Sigmoid colon (tissue), 6 donors: ENCODE measurements at regions not wholly inside any gene's neighbourhood (a gene's known extent, or its start where the extent isn't known, plus 50 kb on each side); places are given as distances from the start of the nearest gene placed in this dataset.

Experiments
- DNase-seq: peaks from one replicate; pipeline ENCODE4 v3.0.0-alpha.2; 2019
- H3K27ac ChIP-seq, 4 donors: fragments of 200-600 bp; sonication (generic); one replicate each; pipeline ENCODE4 v1.5.1; 2016 to 2019; ENCODE audit warnings: mild to moderate bottlenecking in 1 of 4
- H3K27me3 ChIP-seq, 3 donors: fragments of 200-600 bp; sonication (generic); one replicate each; pipeline ENCODE4 v1.5.1; 2019; ENCODE audit warnings: mild to moderate bottlenecking in 1 of 3
- H3K36me3 ChIP-seq, 4 donors: fragments of 200-600 bp; sonication (generic); one replicate each; pipeline ENCODE4 v1.5.1; 2016 to 2019
- H3K4me1 ChIP-seq, 4 donors: fragments of 200-600 bp; sonication (generic); one replicate each; pipeline ENCODE4 v1.5.1; 2017 to 2019
- H3K4me3 ChIP-seq, 4 donors: fragments of 200-600 bp; sonication (generic); one replicate each; pipeline ENCODE4 v1.5.1; 2017 to 2019; ENCODE audit warnings: mild to moderate bottlenecking in 2 of 4, moderate library complexity in 1 of 4
- H3K9me3 ChIP-seq, 4 donors: fragments of 200-600 bp in 3 of 4; sonication (generic) in 3 of 4; one replicate each; pipeline versions ENCODE4 v1.5.1 to v1.6.1; 2013 to 2019
- EP300 ChIP-seq, 4 donors: sonication (generic); formaldehyde crosslinking; IDR thresholded peaks; one replicate each; pipeline ENCODE4 v1.6.1; 2017; ENCODE audit warnings: antibody characterized with exemption in 4 of 4
- POLR2A ChIP-seq, 2 donors: fragments of 450-650 bp; IDR thresholded peaks; one replicate each; pipeline ENCODE4 v1.6.1; 2016; ENCODE audit warnings: antibody characterized with exemption in 2 of 2, mild to moderate bottlenecking in 2 of 2, moderate library complexity in 2 of 2
- POLR2AphosphoS5 ChIP-seq, 4 donors: sonication (generic); formaldehyde crosslinking; IDR thresholded peaks; one replicate each; pipeline ENCODE4 v1.6.1; 2017; ENCODE audit warnings: antibody characterized with exemption in 4 of 4
- WGBS, 2 donors: extraction: QIAGEN DNeasy Blood & Tissue Kit; methylation state at CpG; one replicate each; pipeline ENCODE4 v1.1.7; 2013; 5-methylcytosine and 5-hydroxymethylcytosine counted together
- intact Hi-C: fragments of 100-400 bp; cut with DNase I; formaldehyde crosslinking; loops from one replicate; pipeline ENCODE4 v1.15.1; 2023
- TF ChIP-seq, protein P1 (sequence below), 4 experiments: fragments of 450-650 bp in 3 of 4; fragments of 200-600 bp in 1 of 4; IDR thresholded peaks; one replicate each; pipeline ENCODE4 v1.5.1; 2016 to 2019; ENCODE audit warnings: antibody characterized with exemption in 4 of 4, mild to moderate bottlenecking in 3 of 4, moderate library complexity in 2 of 4
- donor health status: healthy with polysubstance abuse.
- donor health status: healthy.

DNA sequence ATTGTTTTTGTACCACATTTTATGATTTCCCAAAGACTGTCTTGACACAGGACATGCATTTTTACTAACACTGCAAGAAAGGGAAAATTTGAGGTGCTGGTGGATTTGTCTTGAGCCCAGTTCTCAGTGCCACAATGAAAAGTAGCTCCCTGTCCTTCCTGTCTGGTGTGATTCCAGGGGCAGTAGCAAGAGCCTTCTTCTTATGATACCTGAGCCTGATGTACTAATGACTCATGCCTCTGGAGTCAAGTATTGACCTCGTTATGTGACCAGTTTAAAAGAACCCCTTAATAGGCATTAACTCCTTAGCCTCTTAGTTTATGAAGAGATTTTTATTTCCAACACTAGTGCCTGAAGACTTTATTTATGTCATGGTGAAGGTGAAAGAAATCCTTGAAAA, 728.6 kb downstream of the SLC4A3 start:
- peaks cover 0 to 4% (median 0%) of the 10 kb centered on the region in 4 donors for H3K9me3 ChIP-seq
- intact Hi-C loops: no loop called here
- 35 to 55% methylated on average over 1 of the region's 1 CpG for WGBS, 2 donors
- no peak for DNase-seq
- H3K27me3 ChIP-seq: no peaks in the 10 kb centered on the region
- no peaks in the 10 kb centered on the region for H3K36me3 ChIP-seq
- no peak overlapping the region for H3K4me3 ChIP-seq
- TF ChIP-seq EP300 (IDR thresholded peaks at IDR 0.05) (no peak), POLR2A (IDR thresholded peaks at IDR 0.05) (no peak), POLR2AphosphoS5 (IDR thresholded peaks at IDR 0.05) (no peak)
- TF ChIP-seq, protein P1, sequence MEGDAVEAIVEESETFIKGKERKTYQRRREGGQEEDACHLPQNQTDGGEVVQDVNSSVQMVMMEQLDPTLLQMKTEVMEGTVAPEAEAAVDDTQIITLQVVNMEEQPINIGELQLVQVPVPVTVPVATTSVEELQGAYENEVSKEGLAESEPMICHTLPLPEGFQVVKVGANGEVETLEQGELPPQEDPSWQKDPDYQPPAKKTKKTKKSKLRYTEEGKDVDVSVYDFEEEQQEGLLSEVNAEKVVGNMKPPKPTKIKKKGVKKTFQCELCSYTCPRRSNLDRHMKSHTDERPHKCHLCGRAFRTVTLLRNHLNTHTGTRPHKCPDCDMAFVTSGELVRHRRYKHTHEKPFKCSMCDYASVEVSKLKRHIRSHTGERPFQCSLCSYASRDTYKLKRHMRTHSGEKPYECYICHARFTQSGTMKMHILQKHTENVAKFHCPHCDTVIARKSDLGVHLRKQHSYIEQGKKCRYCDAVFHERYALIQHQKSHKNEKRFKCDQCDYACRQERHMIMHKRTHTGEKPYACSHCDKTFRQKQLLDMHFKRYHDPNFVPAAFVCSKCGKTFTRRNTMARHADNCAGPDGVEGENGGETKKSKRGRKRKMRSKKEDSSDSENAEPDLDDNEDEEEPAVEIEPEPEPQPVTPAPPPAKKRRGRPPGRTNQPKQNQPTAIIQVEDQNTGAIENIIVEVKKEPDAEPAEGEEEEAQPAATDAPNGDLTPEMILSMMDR (IDR thresholded peaks at IDR 0.05): no peak
- H3K27ac ChIP-seq: no peak overlapping the region
- no peaks in the 10 kb centered on the region for H3K4me1 ChIP-seq

DNA sequence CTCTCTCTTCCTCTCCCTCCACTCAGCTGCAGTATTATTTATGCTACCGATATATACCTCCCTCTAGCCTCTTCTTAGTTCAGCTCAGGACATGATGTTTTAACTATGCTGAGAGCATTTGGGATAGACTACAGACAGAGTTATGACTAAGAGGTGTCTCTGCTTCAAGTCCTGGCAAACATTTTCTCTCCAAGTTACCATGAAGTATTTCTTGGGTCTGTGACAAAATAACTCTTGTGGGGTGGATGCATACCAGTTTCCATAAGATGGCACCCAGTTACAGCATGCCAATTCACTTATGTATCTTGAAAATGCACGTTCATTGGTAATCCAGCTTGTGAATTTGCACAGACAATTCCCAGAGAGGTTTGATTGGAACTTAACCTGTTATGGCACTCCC, 737.6 kb downstream of the SLC4A3 start:
- 69 to 80% methylated on average over 2 of the region's 2 CpGs for WGBS, 2 donors
- intact Hi-C loops: no loop called here
- no peak overlapping the region for H3K27ac ChIP-seq

DNA sequence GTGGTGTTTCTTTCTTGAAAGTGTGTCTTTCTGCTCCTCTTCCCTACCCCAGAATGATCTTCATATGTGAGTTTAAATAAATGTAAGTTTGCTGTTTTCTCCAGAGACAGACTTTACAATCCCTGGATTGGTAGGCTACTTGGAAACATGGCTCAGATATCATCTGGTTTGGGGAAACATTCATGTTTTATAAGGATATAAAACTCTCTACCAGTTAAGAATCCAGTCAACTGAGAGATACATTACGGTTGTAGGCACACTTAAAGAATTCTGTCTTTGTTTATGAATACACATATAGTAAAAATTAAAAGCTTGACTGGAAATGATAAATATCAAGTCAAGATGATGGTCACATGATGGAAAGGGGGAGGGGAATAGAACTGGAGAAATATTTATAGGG, 739.3 kb downstream of the SLC4A3 start:
- Histone ChIP-seq H3K27ac (no peak overlapping the region), H3K4me3 (no peak overlapping the region), H3K27me3 (no peaks in the 10 kb centered on the region), H3K36me3 (no peaks in the 10 kb centered on the region), H3K4me1 (peaks cover 0 to 8% (median 0%) of the 10 kb centered on the region in 4 donors), H3K9me3 (no peaks in the 10 kb centered on the region)
- 57 to 79% methylated on average over 1 of the region's 1 CpG for WGBS, 2 donors
- intact Hi-C loops: no loop called here
- no peak for TF ChIP-seq POLR2A (IDR thresholded peaks at IDR 0.05)
- no peak for TF ChIP-seq POLR2AphosphoS5 (IDR thresholded peaks at IDR 0.05)
- TF ChIP-seq EP300 (IDR thresholded peaks at IDR 0.05): no peak
- TF ChIP-seq, protein P1 (IDR thresholded peaks at IDR 0.05): no peak
- no peak for DNase-seq

More for the DNA sequence above, 737.6 kb downstream of the SLC4A3 start:
- no peaks in the 10 kb centered on the region for H3K36me3 ChIP-seq
- no peak for DNase-seq
- no peaks in the 10 kb centered on the region for H3K27me3 ChIP-seq
- no peaks in the 10 kb centered on the region for H3K9me3 ChIP-seq
- TF ChIP-seq POLR2AphosphoS5 (IDR thresholded peaks at IDR 0.05): no peak
- no peak for TF ChIP-seq POLR2A (IDR thresholded peaks at IDR 0.05)
- TF ChIP-seq, protein P1 (IDR thresholded peaks at IDR 0.05): no peak
- TF ChIP-seq EP300 (IDR thresholded peaks at IDR 0.05): no peak
- H3K4me1 ChIP-seq: peaks cover 0 to 8% (median 0%) of the 10 kb centered on the region in 4 donors
- H3K4me3 ChIP-seq: no peak overlapping the region

DNA sequence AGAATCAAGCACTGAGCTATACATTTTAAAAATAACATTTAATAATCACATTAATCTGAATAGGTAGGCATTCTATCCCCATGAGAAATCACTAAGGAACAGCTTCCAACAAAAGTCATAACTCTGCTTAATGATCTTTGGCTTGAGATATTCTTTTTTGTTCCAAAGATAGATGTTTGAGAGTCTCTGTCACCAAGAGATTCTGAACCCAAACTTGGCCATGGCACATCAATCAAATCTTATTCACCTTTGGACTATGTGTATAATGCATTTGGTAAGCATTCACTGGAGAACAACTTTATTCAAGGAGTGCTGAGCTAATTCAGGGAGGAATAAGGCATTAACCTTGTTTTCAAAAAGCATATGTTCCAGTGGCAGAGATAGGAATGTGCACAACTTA, 743.3 kb downstream of the SLC4A3 start:
- no peak overlapping the region for H3K27ac ChIP-seq
- no peaks in the 10 kb centered on the region for H3K27me3 ChIP-seq
- H3K4me1 ChIP-seq: no peaks in the 10 kb centered on the region
- no peak for DNase-seq
- H3K9me3 ChIP-seq: no peaks in the 10 kb centered on the region
- TF ChIP-seq, protein P1 (IDR thresholded peaks at IDR 0.05): no peak
- TF ChIP-seq POLR2A (IDR thresholded peaks at IDR 0.05) (no peak), POLR2AphosphoS5 (IDR thresholded peaks at IDR 0.05) (no peak), EP300 (IDR thresholded peaks at IDR 0.05) (no peak)
- H3K4me3 ChIP-seq: no peak overlapping the region
- no peaks in the 10 kb centered on the region for H3K36me3 ChIP-seq
- intact Hi-C loops: no loop called here

DNA sequence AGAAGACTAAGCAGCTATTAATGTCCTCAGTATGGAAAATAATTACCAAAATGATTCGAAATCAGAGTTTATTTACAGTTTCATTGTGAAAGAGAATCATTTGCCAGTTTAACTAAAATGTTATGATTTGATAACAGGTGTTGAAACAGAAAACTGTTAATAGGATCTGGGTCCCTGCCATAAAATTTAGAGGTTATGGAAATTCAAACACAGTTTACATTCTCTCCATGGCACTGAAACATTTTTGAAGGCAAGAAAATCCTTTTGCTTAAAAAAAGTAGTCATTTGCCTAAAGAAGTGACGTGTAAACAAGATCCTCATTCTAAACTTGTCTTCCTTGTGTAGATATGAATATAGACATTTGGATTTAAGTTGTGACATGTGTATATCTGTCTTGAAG, 743.8 kb downstream of the SLC4A3 start:
- WGBS, 2 donors: 49 to 63% methylated on average over 2 of the region's 2 CpGs
- no peaks in the 10 kb centered on the region for H3K36me3 ChIP-seq
- H3K27me3 ChIP-seq: no peaks in the 10 kb centered on the region
- DNase-seq: no peak
- TF ChIP-seq POLR2A (IDR thresholded peaks at IDR 0.05) (no peak), EP300 (IDR thresholded peaks at IDR 0.05) (no peak), POLR2AphosphoS5 (IDR thresholded peaks at IDR 0.05) (no peak)
- TF ChIP-seq, protein P1 (IDR thresholded peaks at IDR 0.05): no peak
- H3K27ac ChIP-seq: no peak overlapping the region
- H3K4me1 ChIP-seq: no peaks in the 10 kb centered on the region
- H3K4me3 ChIP-seq: no peak overlapping the region
- H3K9me3 ChIP-seq: no peaks in the 10 kb centered on the region
- intact Hi-C loops: no loop called here
